Loucy (cell line): ENCODE measurements at regions not wholly inside any gene's neighbourhood (a gene's known extent, or its start where the extent isn't known, plus 50 kb on each side); places are given as distances from the start of the nearest gene placed in this dataset.

Source experiments
- H2AFZ ChIP-seq: fragments of 200-600 bp; sonication (generic); 2 replicates; pipeline ENCODE4 v1.6.0; 2016; ENCODE audit warnings: antibody characterized with exemption, mild to moderate bottlenecking, low read length, moderate library complexity
- H3F3A ChIP-seq: fragments of 200-600 bp; 2 replicates; pipeline ENCODE4 v1.6.0; 2016; ENCODE audit warnings: antibody characterized with exemption, low read depth, mild to moderate bottlenecking
- H3K27me3 ChIP-seq: fragments of 200-600 bp; sonication (generic); 2 replicates; pipeline ENCODE4 v1.6.1; 2014; ENCODE audit warnings: low read length, mild to moderate bottlenecking; ENCODE audit not compliant: insufficient read depth, poor library complexity, severe bottlenecking
- H3K36me3 ChIP-seq: fragments of 200-600 bp; sonication (generic); 2 replicates; pipeline ENCODE4 v1.6.1; 2016; ENCODE audit warnings: low read length; ENCODE audit not compliant: insufficient read depth
- H3K4me1 ChIP-seq: fragments of 200-600 bp; sonication (generic); 2 replicates; pipeline ENCODE4 v1.5.1; 2014; ENCODE audit warnings: low read length, mild to moderate bottlenecking; ENCODE audit not compliant: insufficient read depth, poor library complexity, severe bottlenecking
- H3K4me2 ChIP-seq: fragments of 200-600 bp; sonication (generic); 2 replicates; pipeline ENCODE4 v1.6.0; 2014; ENCODE audit warnings: antibody characterized with exemption, low read length, low read depth, mild to moderate bottlenecking; ENCODE audit not compliant: poor library complexity, severe bottlenecking
- H3K4me3 ChIP-seq: fragments of 200-600 bp; sonication (generic); 2 replicates; pipeline ENCODE4 v1.5.1; 2014; ENCODE audit warnings: low read length, mild to moderate bottlenecking, mixed read lengths; ENCODE audit not compliant: poor library complexity, severe bottlenecking
- H3K79me2 ChIP-seq: fragments of 200-600 bp; sonication (generic); 2 replicates; pipeline ENCODE4 v1.6.1; 2014; ENCODE audit warnings: low read length; ENCODE audit not compliant: insufficient read depth
- H3K9ac ChIP-seq: fragments of 200-600 bp; sonication (generic); 2 replicates; pipeline ENCODE4 v1.6.0; 2014; ENCODE audit warnings: mild to moderate bottlenecking, low read depth, low read length, moderate library complexity; ENCODE audit not compliant: poor library complexity, severe bottlenecking
- H3K9me2 ChIP-seq: fragments of 200-600 bp; sonication (generic); replicated peaks from 2 replicates; pipeline ENCODE4 v1.6.1; 2016; ENCODE audit warnings: low read depth, low read length, mixed read lengths
- H3K9me3 ChIP-seq: fragments of 200-600 bp; sonication (generic); 2 replicates; pipeline ENCODE4 v1.6.1; 2014; ENCODE audit warnings: mild to moderate bottlenecking, antibody characterized with exemption, low read length, low read depth; ENCODE audit not compliant: insufficient read depth
- H4K20me1 ChIP-seq: fragments of 200-600 bp; sonication (generic); 2 replicates; pipeline ENCODE4 v1.6.0; 2014; ENCODE audit warnings: antibody characterized with exemption, low read length, mild to moderate bottlenecking; ENCODE audit not compliant: insufficient read depth, poor library complexity, severe bottlenecking
- EZH2phosphoT487 ChIP-seq: fragments of 200-600 bp; IDR thresholded peaks from 2 replicates; pipeline ENCODE4 v1.6.1; 2018; ENCODE audit warnings: antibody characterized with exemption, mild to moderate bottlenecking, moderate library complexity, borderline replicate concordance
- TF ChIP-seq, protein P1 (sequence below): fragments of 200-600 bp; sonication (generic); conservative IDR thresholded peaks from 2 replicates; pipeline ENCODE4 v1.5.1; 2014; ENCODE audit warnings: mild to moderate bottlenecking, antibody characterized with exemption, low read length

DNA sequence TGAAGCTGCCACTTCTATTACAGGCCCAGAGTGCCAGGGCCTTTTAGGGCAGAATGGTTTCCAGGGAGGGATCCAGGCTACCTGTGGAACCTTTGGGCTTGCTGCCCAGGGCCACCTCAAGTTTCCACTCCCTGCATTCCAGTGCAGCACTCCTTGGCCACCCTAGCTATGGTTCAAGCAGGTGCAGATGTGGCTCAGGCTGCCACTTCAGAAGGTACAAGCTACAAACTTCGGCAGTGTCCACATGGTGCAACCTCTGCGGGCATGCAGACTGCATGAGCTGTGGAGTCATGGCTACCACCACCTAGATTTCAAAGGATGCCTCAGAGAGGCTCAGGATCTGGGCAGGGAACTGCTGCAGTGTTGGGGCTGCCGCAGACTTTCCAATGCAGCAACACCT is 248.1 kb upstream of the UBE2E3 start:
- Histone ChIP-seq H3F3A (no peaks in the 10 kb centered on the region), H3K9ac (no peak overlapping the region), H3K4me2 (no peak overlapping the region), H3K9me3 (no peaks in the 10 kb centered on the region), H3K4me3 (no peak overlapping the region), H3K27me3 (no peaks in the 10 kb centered on the region), H4K20me1 (no peaks in the 10 kb centered on the region), H2AFZ (no peak overlapping the region), H3K9me2 (no peaks in the 10 kb centered on the region), H3K79me2 (no peaks in the 10 kb centered on the region), H3K36me3 (no peaks in the 10 kb centered on the region), H3K4me1 (no peaks in the 10 kb centered on the region)
- TF ChIP-seq, protein P1, sequence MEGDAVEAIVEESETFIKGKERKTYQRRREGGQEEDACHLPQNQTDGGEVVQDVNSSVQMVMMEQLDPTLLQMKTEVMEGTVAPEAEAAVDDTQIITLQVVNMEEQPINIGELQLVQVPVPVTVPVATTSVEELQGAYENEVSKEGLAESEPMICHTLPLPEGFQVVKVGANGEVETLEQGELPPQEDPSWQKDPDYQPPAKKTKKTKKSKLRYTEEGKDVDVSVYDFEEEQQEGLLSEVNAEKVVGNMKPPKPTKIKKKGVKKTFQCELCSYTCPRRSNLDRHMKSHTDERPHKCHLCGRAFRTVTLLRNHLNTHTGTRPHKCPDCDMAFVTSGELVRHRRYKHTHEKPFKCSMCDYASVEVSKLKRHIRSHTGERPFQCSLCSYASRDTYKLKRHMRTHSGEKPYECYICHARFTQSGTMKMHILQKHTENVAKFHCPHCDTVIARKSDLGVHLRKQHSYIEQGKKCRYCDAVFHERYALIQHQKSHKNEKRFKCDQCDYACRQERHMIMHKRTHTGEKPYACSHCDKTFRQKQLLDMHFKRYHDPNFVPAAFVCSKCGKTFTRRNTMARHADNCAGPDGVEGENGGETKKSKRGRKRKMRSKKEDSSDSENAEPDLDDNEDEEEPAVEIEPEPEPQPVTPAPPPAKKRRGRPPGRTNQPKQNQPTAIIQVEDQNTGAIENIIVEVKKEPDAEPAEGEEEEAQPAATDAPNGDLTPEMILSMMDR = no peak
- no peak for TF ChIP-seq EZH2phosphoT487

DNA sequence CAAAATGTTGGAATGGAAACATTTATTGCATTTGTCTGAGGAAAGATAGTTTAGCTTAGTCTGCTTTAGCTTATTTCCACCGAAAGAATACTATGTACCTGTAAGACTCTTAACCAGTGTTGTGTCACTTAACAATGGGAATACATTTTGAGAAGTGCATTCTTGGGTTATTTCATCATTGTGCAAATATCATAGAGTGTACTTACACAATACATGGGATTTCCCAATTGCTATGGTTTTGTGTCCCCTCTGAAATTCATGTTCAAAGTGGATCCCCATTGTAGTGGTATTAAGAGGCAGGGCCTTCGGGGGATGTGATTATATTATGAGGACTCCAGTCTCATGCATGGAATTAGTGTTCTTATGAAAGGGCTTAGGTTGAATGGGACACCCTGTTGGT is 249.4 kb upstream of the UBE2E3 start:
- Histone ChIP-seq H3K4me2 (no peak overlapping the region), H3K4me3 (no peak overlapping the region), H3K36me3 (no peaks in the 10 kb centered on the region), H2AFZ (no peak overlapping the region), H3K27me3 (no peaks in the 10 kb centered on the region), H4K20me1 (no peaks in the 10 kb centered on the region), H3K9me2 (no peaks in the 10 kb centered on the region), H3K79me2 (no peaks in the 10 kb centered on the region), H3F3A (no peaks in the 10 kb centered on the region), H3K9me3 (no peaks in the 10 kb centered on the region), H3K9ac (no peak overlapping the region), H3K4me1 (no peaks in the 10 kb centered on the region)
- TF ChIP-seq, protein P1 = no peak
- TF ChIP-seq EZH2phosphoT487 = no peak

- no peak for TF ChIP-seq EZH2phosphoT487
- TF ChIP-seq, protein P1 = no peak
- Histone ChIP-seq H3K36me3 (no peaks in the 10 kb centered on the region), H3K9me2 (no peaks in the 10 kb centered on the region), H3K4me3 (no peak overlapping the region), H4K20me1 (no peaks in the 10 kb centered on the region), H3K79me2 (no peaks in the 10 kb centered on the region), H3K4me1 (no peaks in the 10 kb centered on the region), H3K4me2 (no peak overlapping the region), H3K9ac (no peak overlapping the region), H2AFZ (no peak overlapping the region), H3K9me3 (no peaks in the 10 kb centered on the region), H3F3A (no peaks in the 10 kb centered on the region), H3K27me3 (no peaks in the 10 kb centered on the region)
Measured at GRCh38 chr2:180728928-180729559, 251.4 kb upstream of the UBE2E3 start.
